ENCODE measurements at regions not wholly inside any gene's neighbourhood (a gene's known extent, or its start where the extent isn't known, plus 50 kb on each side); places are given as distances from the start of the nearest gene placed in this dataset.

- TF ChIP-seq CTCF (IDR thresholded peaks at IDR 0.05) (no peak), POLR2A (IDR thresholded peaks at IDR 0.05) (no peak)
Measured at GRCh38 chr2:185239491-185239890, 499.1 kb upstream of the FSIP2 start.
